H1 (cell line): ENCODE measurements at regions not wholly inside any gene's neighbourhood (a gene's known extent, or its start where the extent isn't known, plus 50 kb on each side); places are given as distances from the start of the nearest gene placed in this dataset.

Experiments used
- CTCF ChIA-PET: fragments of 300-600 bp; sonication (Branson Sonifier 250); formaldehyde crosslinking; loops from one replicate; lab custom pipeline; 2021; ENCODE audit not compliant: partially characterized antibody; lab: Charles Lee
- POLR2A ChIA-PET: fragments of 300-600 bp; sonication (Branson Sonifier 250); formaldehyde crosslinking; loops from one replicate; lab custom pipeline; 2021; ENCODE audit warnings: inconsistent platforms; ENCODE audit not compliant: partially characterized antibody; lab: Charles Lee
- DNase-seq, 2 experiments: peaks; one replicate each; pipeline versions ENCODE4 v3.0.0 to v3.0.0-alpha.2; 2010 to 2022; ENCODE audit warnings: low spot score in 2 of 2, low read depth in 1 of 2, mixed read lengths in 1 of 2
- FAIRE-seq: peaks from 2 replicates; lab custom pipeline; 2011; peaks lifted over from hg19 to GRCh38; lab: Jason Lieb, UNC
- H2AFZ ChIP-seq: 2 replicates; pipeline ENCODE4 v1.8.1; 2012; ENCODE audit warnings: low read length, inconsistent platforms
- H2AK5ac ChIP-seq: 2 replicates; pipeline ENCODE4 v1.6.1; 2013; ENCODE audit warnings: low read depth, low read length
- H2BK120ac ChIP-seq: replicated peaks from 2 replicates; pipeline ENCODE3; 2013; ENCODE audit warnings: low read depth, low read length, inconsistent platforms
- H2BK12ac ChIP-seq: 2 replicates; pipeline ENCODE4 v1.6.1; 2013; ENCODE audit warnings: low read depth, low read length
- H2BK15ac ChIP-seq: 2 replicates; pipeline ENCODE4 v1.6.1; 2013; ENCODE audit warnings: low read length
- H2BK20ac ChIP-seq: 2 replicates; pipeline ENCODE4 v1.6.1; 2013; ENCODE audit warnings: low read length
- H2BK5ac ChIP-seq: 2 replicates; pipeline ENCODE4 v1.6.1; 2013; ENCODE audit warnings: low read depth, low read length
- H3K14ac ChIP-seq: 2 replicates; pipeline ENCODE4 v1.6.1; 2013; ENCODE audit warnings: inconsistent platforms; ENCODE audit not compliant: insufficient read length
- H3K18ac ChIP-seq: 2 replicates; pipeline ENCODE4 v1.6.1; 2013; ENCODE audit warnings: low read length; ENCODE audit errors: extremely low read depth
- H3K23ac ChIP-seq: 2 replicates; pipeline ENCODE4 v1.6.1; 2013; ENCODE audit warnings: inconsistent platforms; ENCODE audit not compliant: insufficient read length
- H3K23me2 ChIP-seq: 2 replicates; pipeline ENCODE4 v1.6.1; 2013; ENCODE audit warnings: low read depth, low read length
- H3K27ac ChIP-seq: 2 replicates; pipeline ENCODE4 v1.6.1; 2011; ENCODE audit warnings: low read depth, low read length, inconsistent platforms
- H3K27me3 ChIP-seq, 4 experiments: replicated peaks in 1 of 4; 1 replicate in 1 of 4; 2 replicates in 3 of 4; pipeline versions ENCODE4 v1.6.1 to v1.8.1; 2011 to 2013; ENCODE audit warnings: low read length in 3 of 4, mild to moderate bottlenecking in 3 of 4, inconsistent platforms in 2 of 4, mixed read lengths in 2 of 4, moderate library complexity in 1 of 4; ENCODE audit not compliant: control insufficient read depth in 3 of 4, insufficient read depth in 3 of 4; ENCODE audit errors: extremely low read depth in 1 of 4
- H3K36me3 ChIP-seq, 4 experiments: 2 replicates each; pipeline versions ENCODE4 v1.6.1 to v1.8.1; 2011 to 2013; ENCODE audit warnings: mild to moderate bottlenecking in 4 of 4, low read length in 3 of 4, moderate library complexity in 2 of 4, control low read depth in 1 of 4, inconsistent platforms in 1 of 4; ENCODE audit not compliant: insufficient read depth in 4 of 4, control insufficient read depth in 2 of 4
- H3K4ac ChIP-seq: replicated peaks from 2 replicates; pipeline ENCODE3; 2013; ENCODE audit warnings: low read length, low read depth, mixed read lengths, inconsistent platforms; ENCODE audit not compliant: insufficient read length
- H3K4me1 ChIP-seq, 4 experiments: replicated peaks in 1 of 4; 1 replicate in 1 of 4; 2 replicates in 3 of 4; pipeline versions ENCODE4 v1.6.1 to v1.8.1; 2011 to 2013; ENCODE audit warnings: low read length in 3 of 4, inconsistent platforms in 2 of 4, mixed read lengths in 1 of 4; ENCODE audit not compliant: insufficient read depth in 4 of 4, control insufficient read depth in 3 of 4
- H3K4me2 ChIP-seq, 2 experiments: 2 replicates each; pipeline versions ENCODE4 v1.6.1 to v1.8.1; 2011 to 2013; ENCODE audit warnings: low read depth in 2 of 2, low read length in 2 of 2, control low read depth in 1 of 2, inconsistent platforms in 1 of 2, mild to moderate bottlenecking in 1 of 2; ENCODE audit not compliant: insufficient read depth in 1 of 2
- H3K4me3 ChIP-seq, 4 experiments: fragments of 200-600, 300-600 bp in 1 of 4; sonication (generic), shearing (Covaris generic), sonication (Bioruptor Twin) in 1 of 4; 2 replicates each; pipeline versions ENCODE4 v1.5.1 to v1.8.1; 2011 to 2016; ENCODE audit warnings: low read length in 4 of 4, low read depth in 3 of 4, control low read depth in 2 of 4, inconsistent platforms in 2 of 4, mild to moderate bottlenecking in 2 of 4, mixed read lengths in 1 of 4, moderate library complexity in 1 of 4; ENCODE audit not compliant: insufficient read depth in 2 of 4; ENCODE audit errors: extremely low read depth in 1 of 4
- H3K56ac ChIP-seq: replicated peaks from 2 replicates; pipeline ENCODE3; 2013; ENCODE audit warnings: low read depth, mild to moderate bottlenecking, mixed read lengths, low read length, inconsistent platforms; ENCODE audit not compliant: insufficient read length
- H3K79me1 ChIP-seq: 2 replicates; pipeline ENCODE4 v1.6.1; 2013; ENCODE audit warnings: low read depth, low read length, control low read depth
- H3K79me2 ChIP-seq, 2 experiments: 2 replicates each; pipeline versions ENCODE4 v1.6.1 to v1.8.1; 2012 to 2013; ENCODE audit warnings: low read length in 2 of 2, mild to moderate bottlenecking in 2 of 2, inconsistent platforms in 1 of 2; ENCODE audit not compliant: insufficient read depth in 2 of 2, control insufficient read depth in 1 of 2
- H3K9ac ChIP-seq, 4 experiments: replicated peaks in 1 of 4; 1 replicate in 1 of 4; 2 replicates in 3 of 4; pipeline versions ENCODE4 v1.6.1 to v1.8.1; 2011 to 2013; ENCODE audit warnings: low read depth in 3 of 4, low read length in 3 of 4, control low read depth in 2 of 4, mild to moderate bottlenecking in 2 of 4, moderate library complexity in 2 of 4, inconsistent platforms in 1 of 4; ENCODE audit errors: extremely low read depth in 1 of 4
- H3K9me3 ChIP-seq, 2 experiments: 2 replicates each; pipeline versions ENCODE4 v1.6.1 to v1.8.1; 2012 to 2013; ENCODE audit warnings: mild to moderate bottlenecking in 2 of 2, moderate library complexity in 2 of 2, control low read depth in 1 of 2, inconsistent platforms in 1 of 2, low read depth in 1 of 2, low read length in 1 of 2, mixed read lengths in 1 of 2; ENCODE audit not compliant: insufficient read depth in 2 of 2
- H4K20me1 ChIP-seq, 2 experiments: replicated peaks in 1 of 2; 2 replicates each; pipeline versions ENCODE3 to v1.8.1; 2011 to 2013; ENCODE audit warnings: inconsistent platforms in 2 of 2, low read length in 2 of 2, mild to moderate bottlenecking in 1 of 2; ENCODE audit not compliant: insufficient read depth in 2 of 2, control insufficient read depth in 1 of 2
- H4K5ac ChIP-seq: 2 replicates; pipeline ENCODE4 v1.6.1; 2013; ENCODE audit warnings: low read length, low read depth, mixed read lengths, inconsistent platforms; ENCODE audit not compliant: insufficient read length
- H4K8ac ChIP-seq: 2 replicates; pipeline ENCODE4 v1.8.0; 2013; ENCODE audit warnings: mild to moderate bottlenecking, moderate library complexity, low read length, inconsistent platforms; ENCODE audit not compliant: insufficient read depth; ENCODE audit errors: extremely low read depth
- H4K91ac ChIP-seq: replicated peaks from 2 replicates; pipeline ENCODE3; 2013; ENCODE audit warnings: low read length, mixed read lengths, inconsistent platforms; ENCODE audit not compliant: insufficient read length
- CHD1 ChIP-seq: IDR thresholded peaks from 2 replicates; pipeline ENCODE4 v1.6.1; 2012; ENCODE audit warnings: low read depth, low read length, improper control_type of control experiment
- CTBP2 ChIP-seq: IDR thresholded peaks from 2 replicates; pipeline ENCODE4 v1.7.0; 2011; ENCODE audit warnings: borderline replicate concordance, mild to moderate bottlenecking, moderate library complexity, mixed read lengths, low read length; ENCODE audit not compliant: insufficient read depth, insufficient read length
- EZH2 ChIP-seq: fragments of 200-600 bp; sonication (generic); IDR thresholded peaks from 2 replicates; pipeline ENCODE4 v1.7.1; 2012; ENCODE audit warnings: low read depth, mild to moderate bottlenecking, moderate library complexity, low read length, inconsistent platforms; ENCODE audit not compliant: severe bottlenecking
- GTF2F1 ChIP-seq: IDR thresholded peaks from 2 replicates; pipeline ENCODE4 v1.6.1; 2012; ENCODE audit warnings: low read depth, low read length, improper control_type of control experiment, borderline replicate concordance
- JUND ChIP-seq: IDR thresholded peaks from 2 replicates; pipeline ENCODE4 v1.6.1; 2011; ENCODE audit warnings: mild to moderate bottlenecking, improper control_type of control experiment, low read length
- POLR2A ChIP-seq, 2 experiments: IDR thresholded peaks; 1 replicate in 1 of 2; 2 replicates in 1 of 2; pipeline ENCODE4 v1.6.1; 2011; ENCODE audit warnings: low read depth in 2 of 2, low read length in 2 of 2, mild to moderate bottlenecking in 2 of 2; ENCODE audit errors: control extremely low read depth in 1 of 2
- RAD21 ChIP-seq, 2 experiments: IDR thresholded peaks in 1 of 2; conservative IDR thresholded peaks in 1 of 2; 2 replicates each; pipeline ENCODE4 v1.6.1; 2011; ENCODE audit warnings: low read depth in 2 of 2, low read length in 2 of 2, improper control_type of control experiment in 1 of 2, inconsistent platforms in 1 of 2, mild to moderate bottlenecking in 1 of 2, moderate library complexity in 1 of 2
- RBBP5 ChIP-seq: IDR thresholded peaks from 2 replicates; pipeline ENCODE4 v1.7.1; 2012; ENCODE audit warnings: low read depth, mild to moderate bottlenecking, inconsistent platforms, low read length, moderate library complexity, borderline replicate concordance
- SIN3A ChIP-seq, 2 experiments: IDR thresholded peaks in 1 of 2; conservative IDR thresholded peaks in 1 of 2; 2 replicates each; pipeline ENCODE4 v1.6.1; 2011 to 2012; ENCODE audit warnings: low read length in 2 of 2, improper control_type of control experiment in 1 of 2, low read depth in 1 of 2, mild to moderate bottlenecking in 1 of 2
- SIRT6 ChIP-seq: IDR thresholded peaks from one replicate; pipeline ENCODE4 v1.7.1; 2012; ENCODE audit warnings: low read length, inconsistent platforms
- USF2 ChIP-seq: IDR thresholded peaks from 2 replicates; pipeline ENCODE4 v1.6.1; 2011; ENCODE audit warnings: low read length, improper control_type of control experiment
- YY1 ChIP-seq: IDR thresholded peaks from 2 replicates; pipeline ENCODE4 v1.6.1; 2011; ENCODE audit warnings: low read depth, mild to moderate bottlenecking, low read length
- ZNF274 ChIP-seq: IDR thresholded peaks from 2 replicates; pipeline ENCODE4 v1.7.0; 2012; ENCODE audit warnings: low read length, borderline replicate concordance; ENCODE audit errors: extremely low read depth
- WGBS, 2 experiments: shearing (Covaris generic) in 1 of 2; methylation state at CpG; one replicate each; pipeline versions ENCODE4 v1.1.6 to v1.1.7; 2013 to 2015; ENCODE audit warnings: low lambda C conversion rate in 2 of 2, mixed read lengths in 2 of 2, inconsistent platforms in 1 of 2, low coverage in 1 of 2, missing lambda C conversion rate in 1 of 2; ENCODE audit not compliant: insufficient replicate concordance in 2 of 2, insufficient coverage in 1 of 2, insufficient read length in 1 of 2; ENCODE audit errors: extremely low coverage in 1 of 2, missing lambda C conversion rate in 1 of 2; 5-methylcytosine and 5-hydroxymethylcytosine counted together

GRCh38 chr5:86986837-86987236 lies 280.8 kb upstream of the RASA1 start:
- H2BK5ac ChIP-seq = no peak overlapping the region
- DNase-seq = no peak
- POLR2A ChIA-PET = no interaction called here
- TF ChIP-seq RBBP5 (no peak), CTBP2 (no peak), ZNF274 (no peak), RAD21 (IDR thresholded peaks at IDR 0.05 in 1 of 2, conservative IDR thresholded peaks at IDR 0.05 in 1 of 2; ENCODE audit: low read depth in 2 of 2, low read length in 2 of 2) (no peak), CHD1 (no peak), GTF2F1 (no peak), SIN3A (conservative IDR thresholded peaks at IDR 0.05 in 1 of 2, IDR thresholded peaks at IDR 0.05 in 1 of 2; ENCODE audit: low read depth in 1 of 2, low read length in 2 of 2) (no peak), YY1 (no peak), USF2 (no peak), POLR2A (IDR thresholded peaks at IDR 0.05; ENCODE audit: control extremely low read depth in 1 of 2, low read depth in 2 of 2, low read length in 2 of 2) (no peak), JUND (no peak), EZH2 (no peak), SIRT6 (no peak)

More at GRCh38 chr5:86986837-86987236, 280.8 kb upstream of the RASA1 start:
- no peak overlapping the region for H3K14ac ChIP-seq
- H2BK12ac ChIP-seq = no peak overlapping the region
- H2BK20ac ChIP-seq = no peak overlapping the region
- no peak overlapping the region for H2AFZ ChIP-seq
- no peak overlapping the region for H3K9ac ChIP-seq
- no peaks in the 10 kb centered on the region for H3K4me1 ChIP-seq
- no peak overlapping the region for H4K91ac ChIP-seq
- no peaks in the 10 kb centered on the region for H3K79me2 ChIP-seq
- no peaks in the 10 kb centered on the region for H3K36me3 ChIP-seq
- no peak overlapping the region for H3K4me3 ChIP-seq
- H2AK5ac ChIP-seq = no peak overlapping the region
- WGBS, 2 experiments = 92% methylated on average over 3 of the region's 3 CpGs; no CpG with 5 or more reads in 1 of the 2 experiments
- no peak overlapping the region for H3K27ac ChIP-seq
- no peak overlapping the region for H3K18ac ChIP-seq
- CTCF ChIA-PET = interaction anchor here (1.2 to 1.6 kb wide), 3 partner anchors 14 to 111 kb away, joined by 3 to 5 read pairs (median 5); no protein-coding TSS in a partner anchor
- no peak overlapping the region for H3K56ac ChIP-seq
- no peaks in the 10 kb centered on the region for H4K20me1 ChIP-seq
- H3K4me2 ChIP-seq = no peak overlapping the region
- H3K79me1 ChIP-seq = no peaks in the 10 kb centered on the region
- H3K27me3 ChIP-seq = no peaks in the 10 kb centered on the region
- H3K4ac ChIP-seq = no peak overlapping the region
- H3K23ac ChIP-seq = no peak overlapping the region
- H3K9me3 ChIP-seq = no peaks in the 10 kb centered on the region
- no peak overlapping the region for H2BK15ac ChIP-seq
- no peak overlapping the region for H2BK120ac ChIP-seq
- FAIRE-seq = no peak
- no peak overlapping the region for H4K5ac ChIP-seq
- no peaks in the 10 kb centered on the region for H3K23me2 ChIP-seq
- H4K8ac ChIP-seq = no peak overlapping the region
